ENCODE measurements at regions not wholly inside any gene's neighbourhood (a gene's known extent, or its start where the extent isn't known, plus 50 kb on each side); places are given as distances from the start of the nearest gene placed in this dataset.

GRCh38 chr6:3601570-3601969, 144.7 kb upstream of the SLC22A23 start:
- TF ChIP-seq CTCF (IDR thresholded peaks at IDR 0.05; ENCODE audit: low read length): no peak
- TF ChIP-seq EZH2 (optimal IDR thresholded peaks at IDR 0.05; ENCODE audit: low read depth, low read length): no peak
- TF ChIP-seq EZH2phosphoT487 (IDR thresholded peaks at IDR 0.05; ENCODE audit: low read length): no peak
